ENCODE measurements at regions not wholly inside any gene's neighbourhood (a gene's known extent, or its start where the extent isn't known, plus 50 kb on each side); places are given as distances from the start of the nearest gene placed in this dataset.

DNA sequence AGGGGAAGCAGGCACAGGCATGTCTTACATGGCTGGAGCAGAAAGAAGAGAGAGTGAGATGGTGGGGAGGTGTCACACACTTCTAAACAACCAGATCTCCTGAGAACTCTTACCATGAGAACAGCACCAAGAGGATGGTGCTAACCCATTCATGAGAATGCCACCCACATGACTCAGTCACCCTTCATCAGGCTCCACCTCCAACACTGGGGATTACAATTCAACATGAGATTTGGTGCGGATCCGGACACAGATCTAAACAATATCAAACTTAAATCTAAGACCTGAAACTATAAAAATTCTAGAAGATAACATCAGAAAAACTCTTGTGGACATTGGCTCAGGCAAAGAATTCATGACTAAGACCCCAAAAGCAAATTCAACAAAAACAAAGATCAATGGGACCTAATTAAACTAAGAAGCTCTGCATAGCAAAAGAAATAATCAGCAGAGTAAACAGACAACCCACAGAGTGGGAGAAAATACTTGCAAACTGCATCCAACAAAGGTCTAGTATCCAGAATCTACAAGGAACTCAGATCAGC is 65.4 kb downstream of the SPATA31C2 start:
- Histone ChIP-seq H3K27ac (no peak overlapping the region), H3K9me3 (no peaks in the 10 kb centered on the region), H3K4me1 (peaks cover 20% of the 10 kb centered on the region), H3K4me3 (no peak overlapping the region), H3K4me2 (no peak overlapping the region)
- ATAC-seq (no peak), DNase-seq (ENCODE audit: low read depth in 1 of 2, low spot score in 1 of 2) (no peak), FAIRE-seq (no peak)
- ChIA-PET CTCF (no interaction called here), POLR2A (no interaction called here)
- 70% methylated on average over 2 of the region's 2 CpGs for WGBS (ENCODE audit: missing lambda C conversion rate)
- TF ChIP-seq MAZ (IDR thresholded peaks at IDR 0.05; ENCODE audit: borderline replicate concordance, low read depth, low read length) (no peak), GATA3 (IDR thresholded peaks at IDR 0.05; ENCODE audit: borderline replicate concordance) (peak; percentile 15; the same call in 1 of the 2 replicates)

DNA sequence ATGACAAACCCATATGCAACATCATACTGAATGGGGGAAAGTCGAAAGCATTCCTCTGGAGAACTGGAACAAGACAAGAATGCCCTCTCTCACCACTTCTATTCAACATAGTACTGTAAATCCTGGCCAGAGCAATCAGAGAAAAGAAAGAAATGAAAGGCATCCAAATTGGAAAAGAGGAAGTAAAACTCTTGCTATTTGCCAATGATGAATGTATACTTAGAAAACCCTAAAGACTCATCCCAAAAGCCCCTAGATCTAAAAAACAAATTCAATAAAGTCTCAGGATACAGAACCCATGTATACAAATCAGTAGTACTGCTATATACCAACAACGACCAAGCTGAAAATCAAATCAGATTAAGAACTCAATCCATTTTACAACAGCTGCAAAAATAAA is 66.9 kb downstream of the SPATA31C2 start:
- Histone ChIP-seq H3K9me3 (no peaks in the 10 kb centered on the region), H3K4me1 (peaks cover 11% of the 10 kb centered on the region), H3K4me2 (no peak overlapping the region), H3K27ac (no peak overlapping the region), H3K4me3 (no peak overlapping the region)
- TF ChIP-seq RARB (CRISPR knock-in tag; IDR thresholded peaks at IDR 0.05), result no peak
- TF ChIP-seq, protein P1, sequence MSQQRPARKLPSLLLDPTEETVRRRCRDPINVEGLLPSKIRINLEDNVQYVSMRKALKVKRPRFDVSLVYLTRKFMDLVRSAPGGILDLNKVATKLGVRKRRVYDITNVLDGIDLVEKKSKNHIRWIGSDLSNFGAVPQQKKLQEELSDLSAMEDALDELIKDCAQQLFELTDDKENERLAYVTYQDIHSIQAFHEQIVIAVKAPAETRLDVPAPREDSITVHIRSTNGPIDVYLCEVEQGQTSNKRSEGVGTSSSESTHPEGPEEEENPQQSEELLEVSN (IDR thresholded peaks at IDR 0.05; ENCODE audit: borderline replicate concordance, low read depth), result no peak
- TF ChIP-seq JUNB (IDR thresholded peaks at IDR 0.05), result no peak
- TF ChIP-seq, protein P2, sequence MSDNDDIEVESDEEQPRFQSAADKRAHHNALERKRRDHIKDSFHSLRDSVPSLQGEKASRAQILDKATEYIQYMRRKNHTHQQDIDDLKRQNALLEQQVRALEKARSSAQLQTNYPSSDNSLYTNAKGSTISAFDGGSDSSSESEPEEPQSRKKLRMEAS (IDR thresholded peaks at IDR 0.05), result no peak
- no peak for TF ChIP-seq TFCP2L1 (CRISPR knock-in tag; IDR thresholded peaks at IDR 0.05)
- no peak for TF ChIP-seq SREBF2 (IDR thresholded peaks at IDR 0.05)
- TF ChIP-seq NR3C1 (IDR thresholded peaks at IDR 0.05), result no peak
- TF ChIP-seq EHMT2 (IDR thresholded peaks at IDR 0.05; ENCODE audit: low read depth), result no peak
- CTCF ChIA-PET, result interaction anchor here (0.7 kb wide), 2 partner anchors 22 to 370 kb away, joined by 3 to 4 read pairs; no protein-coding TSS in a partner anchor
- no peak for ATAC-seq
- FAIRE-seq, result peak; percentile 32
- WGBS (ENCODE audit: missing lambda C conversion rate), result 32% methylated on average over 2 of the region's 2 CpGs
- no peak for DNase-seq (ENCODE audit: low read depth in 1 of 2, low spot score in 1 of 2)
- POLR2A ChIA-PET, result no interaction called here

DNA sequence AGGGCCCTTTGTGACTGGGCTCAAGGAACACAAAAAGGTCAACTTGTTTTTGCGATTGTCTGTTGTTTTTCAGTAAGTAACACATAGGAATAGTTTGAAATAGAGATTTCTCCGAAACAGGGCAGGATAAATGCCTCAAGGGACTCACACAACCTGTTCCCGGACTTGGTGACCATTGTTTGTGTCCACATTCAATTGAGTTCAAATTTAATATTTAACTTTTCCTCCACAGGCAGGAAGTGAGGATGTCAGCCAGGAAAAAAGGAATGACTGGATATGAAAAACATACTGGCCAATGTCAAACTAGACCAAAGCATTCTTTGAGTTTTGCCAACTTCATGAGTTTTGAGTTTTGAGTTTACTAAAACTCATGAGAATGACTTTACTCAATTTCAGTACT is 72.7 kb downstream of the SPATA31C2 start:
- no peak for FAIRE-seq

More for the DNA sequence above, 72.7 kb downstream of the SPATA31C2 start:
- no peak overlapping the region for H3K27ac ChIP-seq
- TF ChIP-seq HDAC2 (IDR thresholded peaks at IDR 0.05), result no peak
- TF ChIP-seq, protein P3, sequence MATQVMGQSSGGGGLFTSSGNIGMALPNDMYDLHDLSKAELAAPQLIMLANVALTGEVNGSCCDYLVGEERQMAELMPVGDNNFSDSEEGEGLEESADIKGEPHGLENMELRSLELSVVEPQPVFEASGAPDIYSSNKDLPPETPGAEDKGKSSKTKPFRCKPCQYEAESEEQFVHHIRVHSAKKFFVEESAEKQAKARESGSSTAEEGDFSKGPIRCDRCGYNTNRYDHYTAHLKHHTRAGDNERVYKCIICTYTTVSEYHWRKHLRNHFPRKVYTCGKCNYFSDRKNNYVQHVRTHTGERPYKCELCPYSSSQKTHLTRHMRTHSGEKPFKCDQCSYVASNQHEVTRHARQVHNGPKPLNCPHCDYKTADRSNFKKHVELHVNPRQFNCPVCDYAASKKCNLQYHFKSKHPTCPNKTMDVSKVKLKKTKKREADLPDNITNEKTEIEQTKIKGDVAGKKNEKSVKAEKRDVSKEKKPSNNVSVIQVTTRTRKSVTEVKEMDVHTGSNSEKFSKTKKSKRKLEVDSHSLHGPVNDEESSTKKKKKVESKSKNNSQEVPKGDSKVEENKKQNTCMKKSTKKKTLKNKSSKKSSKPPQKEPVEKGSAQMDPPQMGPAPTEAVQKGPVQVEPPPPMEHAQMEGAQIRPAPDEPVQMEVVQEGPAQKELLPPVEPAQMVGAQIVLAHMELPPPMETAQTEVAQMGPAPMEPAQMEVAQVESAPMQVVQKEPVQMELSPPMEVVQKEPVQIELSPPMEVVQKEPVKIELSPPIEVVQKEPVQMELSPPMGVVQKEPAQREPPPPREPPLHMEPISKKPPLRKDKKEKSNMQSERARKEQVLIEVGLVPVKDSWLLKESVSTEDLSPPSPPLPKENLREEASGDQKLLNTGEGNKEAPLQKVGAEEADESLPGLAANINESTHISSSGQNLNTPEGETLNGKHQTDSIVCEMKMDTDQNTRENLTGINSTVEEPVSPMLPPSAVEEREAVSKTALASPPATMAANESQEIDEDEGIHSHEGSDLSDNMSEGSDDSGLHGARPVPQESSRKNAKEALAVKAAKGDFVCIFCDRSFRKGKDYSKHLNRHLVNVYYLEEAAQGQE (IDR thresholded peaks at IDR 0.05), result no peak
- no peak for TF ChIP-seq NFE2L2 (conservative IDR thresholded peaks at IDR 0.05; ENCODE audit: low read length)
- TF ChIP-seq, protein P4, sequence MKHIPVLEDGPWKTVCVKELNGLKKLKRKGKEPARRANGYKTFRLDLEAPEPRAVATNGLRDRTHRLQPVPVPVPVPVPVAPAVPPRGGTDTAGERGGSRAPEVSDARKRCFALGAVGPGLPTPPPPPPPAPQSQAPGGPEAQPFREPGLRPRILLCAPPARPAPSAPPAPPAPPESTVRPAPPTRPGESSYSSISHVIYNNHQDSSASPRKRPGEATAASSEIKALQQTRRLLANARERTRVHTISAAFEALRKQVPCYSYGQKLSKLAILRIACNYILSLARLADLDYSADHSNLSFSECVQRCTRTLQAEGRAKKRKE (CRISPR knock-in tag; IDR thresholded peaks at IDR 0.05; ENCODE audit: low read depth), result no peak
- TF ChIP-seq NR3C1 (IDR thresholded peaks at IDR 0.05), result no peak
- TF ChIP-seq, protein P5, sequence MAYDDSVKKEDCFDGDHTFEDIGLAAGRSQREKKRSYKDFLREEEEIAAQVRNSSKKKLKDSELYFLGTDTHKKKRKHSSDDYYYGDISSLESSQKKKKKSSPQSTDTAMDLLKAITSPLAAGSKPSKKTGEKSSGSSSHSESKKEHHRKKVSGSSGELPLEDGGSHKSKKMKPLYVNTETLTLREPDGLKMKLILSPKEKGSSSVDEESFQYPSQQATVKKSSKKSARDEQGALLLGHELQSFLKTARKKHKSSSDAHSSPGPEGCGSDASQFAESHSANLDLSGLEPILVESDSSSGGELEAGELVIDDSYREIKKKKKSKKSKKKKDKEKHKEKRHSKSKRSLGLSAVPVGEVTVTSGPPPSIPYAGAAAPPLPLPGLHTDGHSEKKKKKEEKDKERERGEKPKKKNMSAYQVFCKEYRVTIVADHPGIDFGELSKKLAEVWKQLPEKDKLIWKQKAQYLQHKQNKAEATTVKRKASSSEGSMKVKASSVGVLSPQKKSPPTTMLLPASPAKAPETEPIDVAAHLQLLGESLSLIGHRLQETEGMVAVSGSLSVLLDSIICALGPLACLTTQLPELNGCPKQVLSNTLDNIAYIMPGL (CRISPR knock-in tag; IDR thresholded peaks at IDR 0.05; ENCODE audit: borderline replicate concordance), result no peak
- TF ChIP-seq CHD4 (IDR thresholded peaks at IDR 0.05; ENCODE audit: borderline replicate concordance), result no peak
- no peak overlapping the region for H3K4me3 ChIP-seq
- 66% methylated on average over 3 of the region's 3 CpGs for WGBS (ENCODE audit: missing lambda C conversion rate)
- 0 out of 3 replicates have a peak, but pooled peaks cover 4% of the 10 kb centered on the region for H3K4me1 ChIP-seq
- H3K4me2 ChIP-seq, result peak overlapping the region; percentile 6; the same call in 1 of the 3 replicates
- ChIA-PET CTCF (interaction anchor here (2.2 kb wide), 1 partner anchor 11 kb away, joined by 10 read pairs; no protein-coding TSS in a partner anchor), POLR2A (no interaction called here)
- no peak for ATAC-seq
- DNase-seq (ENCODE audit: low read depth in 1 of 2, low spot score in 1 of 2), result no peak
- no peaks in the 10 kb centered on the region for H3K9me3 ChIP-seq

All from A549 (cell line).